GM12891 (cell line): ENCODE measurements at regions not wholly inside any gene's neighbourhood (a gene's known extent, or its start where the extent isn't known, plus 50 kb on each side); places are given as distances from the start of the nearest gene placed in this dataset.

Experiments
- PAX5 ChIP-seq: IDR thresholded peaks from 2 replicates; pipeline ENCODE4 v1.6.1; 2011; ENCODE audit warnings: low read length, moderate library complexity, mild to moderate bottlenecking; ENCODE audit not compliant: insufficient read depth, severe bottlenecking
- POLR2A ChIP-seq: IDR thresholded peaks from 2 replicates; pipeline ENCODE4 v1.6.1; 2011; ENCODE audit warnings: low read depth, low read length, control low read depth
- POLR2AphosphoS5 ChIP-seq: IDR thresholded peaks from 2 replicates; pipeline ENCODE4 v1.6.1; 2011; ENCODE audit warnings: low read depth, low read length, control low read depth
- POU2F2 ChIP-seq: IDR thresholded peaks from 2 replicates; pipeline ENCODE4 v1.6.1; 2011; ENCODE audit warnings: low read depth, mild to moderate bottlenecking, control low read depth, low read length, moderate library complexity
- SPI1 ChIP-seq: IDR thresholded peaks from 2 replicates; pipeline ENCODE4 v1.6.1; 2011; ENCODE audit warnings: low read depth, low read length, control low read depth
- TAF1 ChIP-seq: IDR thresholded peaks from 2 replicates; pipeline ENCODE4 v1.6.1; 2011; ENCODE audit warnings: low read depth, low read length, control low read depth

GRCh38 chr18:78786776-78787175, 192.8 kb upstream of the SALL3 start:
- TF ChIP-seq POLR2A, result no peak
- no peak for TF ChIP-seq POLR2AphosphoS5
- no peak for TF ChIP-seq TAF1
- TF ChIP-seq SPI1, result no peak
- TF ChIP-seq PAX5, result no peak
- no peak for TF ChIP-seq POU2F2
